ENCODE measurements at regions not wholly inside any gene's neighbourhood (a gene's known extent, or its start where the extent isn't known, plus 50 kb on each side); places are given as distances from the start of the nearest gene placed in this dataset.
"Not testable (repeated sequence)": the region's sequence is repeated elsewhere in the genome, so short reads cannot be mapped to it uniquely, and the experiment has no call there.

GRCh38 chr16:31678649-31679325, 151.1 kb downstream of the AHSP start:
- no TSS peak for BruUV-seq (replicated peaks)
- TF ChIP-seq EZH2 (IDR thresholded peaks at IDR 0.05; ENCODE audit: low read length, unreplicated experiment) (no peak), EZH2phosphoT487 (IDR thresholded peaks at IDR 0.05; ENCODE audit: borderline replicate concordance, low read length) (no peak), CTCF (conservative IDR thresholded peaks at IDR 0.05; ENCODE audit: low read depth, low read length) (no peak)
- Histone ChIP-seq H3K27ac (ENCODE audit: low read length) (no peak overlapping the region), H4K20me1 (ENCODE audit: low read length) (no peaks in the 10 kb centered on the region), H3K9me2 (replicated peaks; ENCODE audit: low read length) (no peaks in the 10 kb centered on the region), H3K27me3 (ENCODE audit: low read length) (no peaks in the 10 kb centered on the region), H3K4me2 (ENCODE audit: low read length) (no peak overlapping the region), H3K9ac (ENCODE audit: low read length) (no peak overlapping the region), H2AFZ (ENCODE audit: low read length) (no peak overlapping the region), H3K36me3 (ENCODE audit: low read depth, low read length) (no peaks in the 10 kb centered on the region), H3F3A (ENCODE audit: low read length, unreplicated experiment) (no peaks in the 10 kb centered on the region), H3K9me3 (ENCODE audit: low read length) (no peaks in the 10 kb centered on the region), H3K4me1 (ENCODE audit: insufficient read depth, low read length) (no peaks in the 10 kb centered on the region), H3K79me2 (ENCODE audit: low read length) (no peaks in the 10 kb centered on the region), H3K4me3 (ENCODE audit: low read length) (no peak overlapping the region)
- ATAC-seq (no peak), DNase-seq (no peak)
- ChIA-PET CTCF (no interaction called here), POLR2A (ENCODE audit: unreplicated experiment) (no interaction called here)
- intact Hi-C loops (cut with micrococcal nuclease) = no loop called here

- H3K4me1 ChIP-seq (ENCODE audit: insufficient read depth, low read length); intact Hi-C loops (cut with micrococcal nuclease); H3F3A ChIP-seq (ENCODE audit: low read length, unreplicated experiment); H3K36me3 ChIP-seq (ENCODE audit: low read depth, low read length); ATAC-seq; H3K9ac ChIP-seq (ENCODE audit: low read length); H3K4me2 ChIP-seq (ENCODE audit: low read length); BruUV-seq (replicated peaks); DNase-seq; CTCF ChIA-PET; H3K79me2 ChIP-seq (ENCODE audit: low read length); H2AFZ ChIP-seq (ENCODE audit: low read length); POLR2A ChIA-PET (ENCODE audit: unreplicated experiment); H4K20me1 ChIP-seq (ENCODE audit: low read length); H3K27ac ChIP-seq (ENCODE audit: low read length); H3K9me3 ChIP-seq (ENCODE audit: low read length); H3K9me2 ChIP-seq (replicated peaks; ENCODE audit: low read length); H3K27me3 ChIP-seq (ENCODE audit: low read length); H3K4me3 ChIP-seq (ENCODE audit: low read length): not testable (repeated sequence)
Measured at GRCh38 chr16:31689331-31689730, 161.6 kb downstream of the AHSP start.

- H3K4me3 ChIP-seq (ENCODE audit: low read length); ATAC-seq; H3K9me2 ChIP-seq (replicated peaks; ENCODE audit: low read length); DNase-seq; CTCF ChIA-PET; POLR2A ChIA-PET (ENCODE audit: unreplicated experiment); BruUV-seq (replicated peaks); H3K4me2 ChIP-seq (ENCODE audit: low read length); H3K9ac ChIP-seq (ENCODE audit: low read length); intact Hi-C loops (cut with micrococcal nuclease); H2AFZ ChIP-seq (ENCODE audit: low read length); H4K20me1 ChIP-seq (ENCODE audit: low read length); H3K36me3 ChIP-seq (ENCODE audit: low read depth, low read length); H3K27me3 ChIP-seq (ENCODE audit: low read length); H3K27ac ChIP-seq (ENCODE audit: low read length); H3K79me2 ChIP-seq (ENCODE audit: low read length); H3F3A ChIP-seq (ENCODE audit: low read length, unreplicated experiment); H3K4me1 ChIP-seq (ENCODE audit: insufficient read depth, low read length); H3K9me3 ChIP-seq (ENCODE audit: low read length): not testable (repeated sequence)
Measured at GRCh38 chr16:31692338-31692737, 164.6 kb downstream of the AHSP start.

- BruUV-seq (replicated peaks) = no TSS peak
- H3K4me2 ChIP-seq (ENCODE audit: low read length) = no peak overlapping the region
- no peaks in the 10 kb centered on the region for H3K27me3 ChIP-seq (ENCODE audit: low read length)
- intact Hi-C loops (cut with micrococcal nuclease) = no loop called here
- TF ChIP-seq EZH2 (IDR thresholded peaks at IDR 0.05; ENCODE audit: low read length, unreplicated experiment) (no peak), EZH2phosphoT487 (IDR thresholded peaks at IDR 0.05; ENCODE audit: borderline replicate concordance, low read length) (no peak), CTCF (conservative IDR thresholded peaks at IDR 0.05; ENCODE audit: low read depth, low read length) (no peak)
- H3K4me1 ChIP-seq (ENCODE audit: insufficient read depth, low read length) = no peaks in the 10 kb centered on the region
- H3K4me3 ChIP-seq (ENCODE audit: low read length) = no peak overlapping the region
- H3F3A ChIP-seq (ENCODE audit: low read length, unreplicated experiment) = no peaks in the 10 kb centered on the region
- no peaks in the 10 kb centered on the region for H3K36me3 ChIP-seq (ENCODE audit: low read depth, low read length)
- no peaks in the 10 kb centered on the region for H4K20me1 ChIP-seq (ENCODE audit: low read length)
- DNase-seq (no peak), ATAC-seq (no peak)
- H3K9me3 ChIP-seq (ENCODE audit: low read length) = no peaks in the 10 kb centered on the region
- H3K9me2 ChIP-seq (replicated peaks; ENCODE audit: low read length) = no peaks in the 10 kb centered on the region
- no peaks in the 10 kb centered on the region for H3K79me2 ChIP-seq (ENCODE audit: low read length)
- H2AFZ ChIP-seq (ENCODE audit: low read length) = no peak overlapping the region
- no peak overlapping the region for H3K27ac ChIP-seq (ENCODE audit: low read length)
- POLR2A ChIA-PET (ENCODE audit: unreplicated experiment) = no interaction called here
- no peak overlapping the region for H3K9ac ChIP-seq (ENCODE audit: low read length)
- CTCF ChIA-PET = no interaction called here
Measured at GRCh38 chr16:31693733-31694132, 166.0 kb downstream of the AHSP start.
